Nephron progenitor cell (in vitro differentiated cells): ENCODE measurements at regions not wholly inside any gene's neighbourhood (a gene's known extent, or its start where the extent isn't known, plus 50 kb on each side); places are given as distances from the start of the nearest gene placed in this dataset.

Experiments
- DNase-seq: peaks from one replicate; pipeline ENCODE4 v3.0.0; 2021
- H3K27ac Mint-ChIP-seq: 2 replicates; pipeline ENCODE4 v1.8.0; 2021; ENCODE audit warnings: mild to moderate bottlenecking, moderate library complexity, mixed read lengths
- H3K27me3 Mint-ChIP-seq: 2 replicates; pipeline ENCODE4 v1.8.0; 2021; ENCODE audit warnings: mild to moderate bottlenecking, low read depth, mixed read lengths; ENCODE audit not compliant: poor library complexity
- H3K36me3 Mint-ChIP-seq: 2 replicates; pipeline ENCODE4 v1.8.0; 2021; ENCODE audit warnings: low read depth, mixed read lengths
- H3K4me1 Mint-ChIP-seq: 2 replicates; pipeline ENCODE4 v1.8.0; 2021; ENCODE audit warnings: mixed read lengths
- H3K4me3 Mint-ChIP-seq: 2 replicates; pipeline ENCODE4 v1.8.0; 2021; ENCODE audit warnings: mild to moderate bottlenecking, moderate library complexity, mixed read lengths
- H3K9me3 Mint-ChIP-seq: 2 replicates; pipeline ENCODE4 v1.8.0; 2021; ENCODE audit warnings: mild to moderate bottlenecking, moderate library complexity, mixed read lengths
- TF ChIP-seq, protein P1 (sequence below): fragments of 200-600 bp; sonication (generic); IDR thresholded peaks from 2 replicates; pipeline ENCODE4 v1.5.0; 2021; ENCODE audit warnings: antibody characterized with exemption

DNA sequence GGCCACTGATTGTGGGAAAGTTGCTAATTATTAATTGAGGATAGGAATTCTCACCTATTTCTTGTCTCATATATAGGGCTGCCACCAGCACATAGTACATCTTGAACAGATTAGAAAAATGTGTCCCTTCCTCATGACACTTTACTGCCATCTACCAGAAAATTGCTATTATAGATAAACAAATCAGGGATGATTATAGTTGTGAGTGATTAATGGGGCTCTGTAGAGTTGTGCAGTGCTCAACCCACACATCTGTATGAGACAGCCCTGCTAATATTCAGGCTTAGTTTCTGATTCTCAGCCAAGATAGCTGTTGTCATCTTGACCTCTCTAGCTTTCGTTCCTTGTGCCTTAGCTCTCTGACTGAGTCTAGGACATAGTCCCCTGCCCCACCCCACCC is 373.3 kb downstream of the TLE4 start:
- peaks cover 12% of the 10 kb centered on the region for H3K9me3 Mint-ChIP-seq
- no peak overlapping the region for H3K4me3 Mint-ChIP-seq
- H3K27me3 Mint-ChIP-seq, result no peaks in the 10 kb centered on the region
- H3K27ac Mint-ChIP-seq, result no peak overlapping the region
- H3K4me1 Mint-ChIP-seq, result peaks cover 25% of the 10 kb centered on the region
- TF ChIP-seq, protein P1, sequence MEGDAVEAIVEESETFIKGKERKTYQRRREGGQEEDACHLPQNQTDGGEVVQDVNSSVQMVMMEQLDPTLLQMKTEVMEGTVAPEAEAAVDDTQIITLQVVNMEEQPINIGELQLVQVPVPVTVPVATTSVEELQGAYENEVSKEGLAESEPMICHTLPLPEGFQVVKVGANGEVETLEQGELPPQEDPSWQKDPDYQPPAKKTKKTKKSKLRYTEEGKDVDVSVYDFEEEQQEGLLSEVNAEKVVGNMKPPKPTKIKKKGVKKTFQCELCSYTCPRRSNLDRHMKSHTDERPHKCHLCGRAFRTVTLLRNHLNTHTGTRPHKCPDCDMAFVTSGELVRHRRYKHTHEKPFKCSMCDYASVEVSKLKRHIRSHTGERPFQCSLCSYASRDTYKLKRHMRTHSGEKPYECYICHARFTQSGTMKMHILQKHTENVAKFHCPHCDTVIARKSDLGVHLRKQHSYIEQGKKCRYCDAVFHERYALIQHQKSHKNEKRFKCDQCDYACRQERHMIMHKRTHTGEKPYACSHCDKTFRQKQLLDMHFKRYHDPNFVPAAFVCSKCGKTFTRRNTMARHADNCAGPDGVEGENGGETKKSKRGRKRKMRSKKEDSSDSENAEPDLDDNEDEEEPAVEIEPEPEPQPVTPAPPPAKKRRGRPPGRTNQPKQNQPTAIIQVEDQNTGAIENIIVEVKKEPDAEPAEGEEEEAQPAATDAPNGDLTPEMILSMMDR, result no peak
- H3K36me3 Mint-ChIP-seq, result no peaks in the 10 kb centered on the region
- DNase-seq, result no peak

DNA sequence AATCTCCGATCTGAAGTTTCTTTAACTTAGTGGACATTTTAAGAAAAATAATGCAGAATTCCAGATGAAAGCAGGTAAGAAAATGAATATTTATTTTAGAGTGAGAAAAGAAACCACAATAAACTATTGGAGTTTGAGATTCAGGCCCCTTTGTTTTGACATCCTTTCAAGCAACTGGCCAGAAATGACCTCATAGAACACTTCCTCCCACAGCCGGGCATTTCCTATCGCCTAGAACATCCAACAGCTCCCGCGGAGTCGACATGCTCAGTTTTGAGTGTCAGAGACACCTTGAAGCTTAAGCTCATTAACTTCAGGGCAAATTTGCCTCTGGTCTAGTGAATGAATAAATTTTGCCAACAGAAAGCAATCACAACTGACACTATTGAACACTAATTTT is 369.2 kb downstream of the TLE4 start:
- peaks cover 25% of the 10 kb centered on the region for H3K4me1 Mint-ChIP-seq
- DNase-seq, result no peak
- H3K36me3 Mint-ChIP-seq, result peaks cover 5% of the 10 kb centered on the region
- no peak overlapping the region for H3K4me3 Mint-ChIP-seq
- no peaks in the 10 kb centered on the region for H3K27me3 Mint-ChIP-seq
- H3K27ac Mint-ChIP-seq, result peak overlapping the region; percentile 31
- TF ChIP-seq, protein P1, result no peak
- H3K9me3 Mint-ChIP-seq, result peaks cover 7% of the 10 kb centered on the region

DNA sequence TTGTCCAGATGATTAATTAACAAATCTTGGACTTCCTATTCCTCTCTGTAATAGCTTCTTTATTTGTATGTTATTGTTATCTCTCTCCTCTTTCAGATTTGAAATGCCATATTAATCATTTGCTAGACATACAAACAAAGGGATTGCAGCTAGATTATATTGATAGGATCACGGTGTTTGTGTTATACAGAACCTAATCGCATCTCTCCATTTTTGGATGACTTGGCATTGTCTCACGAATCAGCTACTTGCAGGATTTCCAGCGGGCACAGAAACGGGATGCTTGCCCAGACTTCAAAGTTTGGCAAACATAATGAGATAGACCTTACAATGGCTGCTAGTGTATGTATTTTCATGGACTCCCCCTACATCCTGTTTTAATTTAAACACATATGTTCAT is 368.1 kb downstream of the TLE4 start:
- no peak overlapping the region for H3K27ac Mint-ChIP-seq
- peaks cover 5% of the 10 kb centered on the region for H3K36me3 Mint-ChIP-seq
- DNase-seq, result no peak
- H3K4me3 Mint-ChIP-seq, result no peak overlapping the region
- no peaks in the 10 kb centered on the region for H3K27me3 Mint-ChIP-seq
- H3K9me3 Mint-ChIP-seq, result peaks cover 7% of the 10 kb centered on the region
- peaks cover 36% of the 10 kb centered on the region for H3K4me1 Mint-ChIP-seq
- TF ChIP-seq, protein P1, result no peak

DNA sequence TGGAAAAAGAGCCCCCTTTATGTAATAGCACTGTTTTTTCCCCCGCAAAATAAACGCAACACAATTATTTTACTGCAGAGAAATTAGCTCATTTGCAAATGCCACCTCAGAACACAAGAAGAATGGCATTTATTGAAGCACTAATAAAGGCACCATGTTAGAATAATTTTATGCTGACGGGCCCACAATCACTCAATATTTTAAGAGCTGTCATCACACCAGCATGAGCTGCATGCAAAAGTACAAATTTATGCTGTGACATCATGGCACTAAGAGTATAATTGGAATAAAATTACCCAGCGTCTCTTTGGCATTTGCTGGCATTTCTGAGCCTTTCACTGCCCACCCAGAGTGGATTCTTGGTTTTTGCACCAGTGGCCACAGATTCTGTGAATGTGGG is 364.6 kb downstream of the TLE4 start:
- TF ChIP-seq, protein P1, result no peak
- no peak overlapping the region for H3K27ac Mint-ChIP-seq
- no peak for DNase-seq
- H3K27me3 Mint-ChIP-seq, result no peaks in the 10 kb centered on the region
- H3K4me3 Mint-ChIP-seq, result no peak overlapping the region
- H3K9me3 Mint-ChIP-seq, result peaks cover 7% of the 10 kb centered on the region
- H3K36me3 Mint-ChIP-seq, result peaks cover 5% of the 10 kb centered on the region
- H3K4me1 Mint-ChIP-seq, result peaks cover 33% of the 10 kb centered on the region

DNA sequence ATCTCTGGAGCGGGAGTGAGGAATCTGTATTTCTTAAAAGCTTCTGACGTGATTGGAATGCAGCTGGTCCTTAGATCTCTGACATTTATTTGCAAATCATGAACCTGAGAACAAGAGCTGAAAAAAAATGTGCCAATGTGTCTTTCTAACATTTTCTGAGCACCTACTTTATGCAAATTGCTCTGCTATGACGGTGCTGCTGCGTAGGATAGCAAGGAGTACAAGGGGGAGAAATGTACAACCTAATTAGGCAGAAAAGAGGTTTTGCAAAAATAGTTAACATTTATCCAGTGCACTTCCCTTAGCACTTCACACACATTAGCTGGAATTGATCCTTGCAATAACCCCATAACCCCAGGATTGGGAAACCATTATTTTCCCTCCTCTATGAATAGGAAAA is 357.5 kb downstream of the TLE4 start:
- TF ChIP-seq, protein P1, result no peak
- Mint-ChIP-seq H3K27ac (no peak overlapping the region), H3K9me3 (peaks cover 10% of the 10 kb centered on the region), H3K4me3 (no peak overlapping the region), H3K36me3 (no peaks in the 10 kb centered on the region), H3K4me1 (peaks cover 22% of the 10 kb centered on the region), H3K27me3 (no peaks in the 10 kb centered on the region)
- DNase-seq, result no peak

DNA sequence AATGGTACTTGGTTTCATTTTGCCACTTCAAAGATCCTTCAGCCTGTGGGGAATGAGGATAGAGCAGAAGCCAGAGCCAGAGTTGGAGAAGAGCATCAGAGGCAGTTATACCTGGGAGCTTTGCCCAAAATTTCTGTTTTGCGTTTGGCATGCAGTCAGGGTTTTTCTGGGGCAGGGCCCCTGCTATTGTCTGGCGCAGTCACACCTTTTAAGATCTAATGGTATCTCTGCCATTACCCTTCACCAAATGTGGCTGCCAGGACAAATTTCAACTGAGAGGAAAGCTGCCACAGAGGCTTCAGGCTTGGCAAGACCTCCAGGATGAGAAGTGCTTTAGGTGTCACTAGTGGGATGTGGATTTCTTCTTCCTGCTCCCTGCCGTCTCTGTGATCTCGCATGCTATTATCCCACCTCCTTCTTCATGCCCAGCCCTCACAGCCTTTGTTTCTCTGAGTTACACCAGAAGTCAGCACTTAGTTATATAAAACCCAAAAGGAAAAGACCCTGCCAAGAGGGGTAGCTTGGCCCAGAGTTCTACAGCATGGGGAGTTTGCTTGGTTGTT is 357.0 kb downstream of the TLE4 start:
- TF ChIP-seq, protein P1, result no peak

More for the DNA sequence above, 357.0 kb downstream of the TLE4 start:
- H3K27ac Mint-ChIP-seq, result no peak overlapping the region
- no peaks in the 10 kb centered on the region for H3K27me3 Mint-ChIP-seq
- H3K4me3 Mint-ChIP-seq, result no peak overlapping the region
- no peaks in the 10 kb centered on the region for H3K36me3 Mint-ChIP-seq
- H3K4me1 Mint-ChIP-seq, result peaks cover 22% of the 10 kb centered on the region
- peaks cover 10% of the 10 kb centered on the region for H3K9me3 Mint-ChIP-seq
- DNase-seq, result no peak
